A673 (cell line): ENCODE measurements at regions not wholly inside any gene's neighbourhood (a gene's known extent, or its start where the extent isn't known, plus 50 kb on each side); places are given as distances from the start of the nearest gene placed in this dataset.

Experiments
- EZH2 ChIP-seq: fragments of 200-600 bp; sonication (generic); IDR thresholded peaks from 2 replicates; pipeline ENCODE4 v1.6.1; 2017; ENCODE audit warnings: borderline replicate concordance, low read depth, mild to moderate bottlenecking, mixed read lengths, antibody characterized with exemption, low read length; ENCODE audit not compliant: poor library complexity, severe bottlenecking
- TF ChIP-seq, protein P1 (sequence below): fragments of 300-800, 200-600 bp; sonication (generic); conservative IDR thresholded peaks from 2 replicates; pipeline ENCODE4 v1.5.1; 2017; ENCODE audit warnings: low read depth, mild to moderate bottlenecking, antibody characterized with exemption, low read length, moderate library complexity, mixed read lengths

- TF ChIP-seq, protein P1, sequence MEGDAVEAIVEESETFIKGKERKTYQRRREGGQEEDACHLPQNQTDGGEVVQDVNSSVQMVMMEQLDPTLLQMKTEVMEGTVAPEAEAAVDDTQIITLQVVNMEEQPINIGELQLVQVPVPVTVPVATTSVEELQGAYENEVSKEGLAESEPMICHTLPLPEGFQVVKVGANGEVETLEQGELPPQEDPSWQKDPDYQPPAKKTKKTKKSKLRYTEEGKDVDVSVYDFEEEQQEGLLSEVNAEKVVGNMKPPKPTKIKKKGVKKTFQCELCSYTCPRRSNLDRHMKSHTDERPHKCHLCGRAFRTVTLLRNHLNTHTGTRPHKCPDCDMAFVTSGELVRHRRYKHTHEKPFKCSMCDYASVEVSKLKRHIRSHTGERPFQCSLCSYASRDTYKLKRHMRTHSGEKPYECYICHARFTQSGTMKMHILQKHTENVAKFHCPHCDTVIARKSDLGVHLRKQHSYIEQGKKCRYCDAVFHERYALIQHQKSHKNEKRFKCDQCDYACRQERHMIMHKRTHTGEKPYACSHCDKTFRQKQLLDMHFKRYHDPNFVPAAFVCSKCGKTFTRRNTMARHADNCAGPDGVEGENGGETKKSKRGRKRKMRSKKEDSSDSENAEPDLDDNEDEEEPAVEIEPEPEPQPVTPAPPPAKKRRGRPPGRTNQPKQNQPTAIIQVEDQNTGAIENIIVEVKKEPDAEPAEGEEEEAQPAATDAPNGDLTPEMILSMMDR = no peak
- TF ChIP-seq EZH2 = no peak
These were observed 235.8 kb downstream of the SLC6A15 start for GRCh38 chr12:84676787-84677186.
